OCI-LY7 (cell line): ENCODE measurements at regions not wholly inside any gene's neighbourhood (a gene's known extent, or its start where the extent isn't known, plus 50 kb on each side); places are given as distances from the start of the nearest gene placed in this dataset.
"Not testable (repeated sequence)": the region's sequence is repeated elsewhere in the genome, so short reads cannot be mapped to it uniquely, and the experiment has no call there.

Experiments
- BruUV-seq: library from RNA; stranded (reverse); fragments of 400-500 nt; replicated peaks from 2 replicates; lab custom pipeline; 2021; lab: Mats Ljungman, UMichigan
- CTCF ChIA-PET: fragments of 300-600 bp; sonication (Branson Sonifier 250); formaldehyde crosslinking; loops from one replicate; lab custom pipeline; 2022; ENCODE audit warnings: antibody characterized with exemption; ENCODE audit not compliant: unreplicated experiment; lab: Charles Lee
- POLR2A ChIA-PET: fragments of 300-600 bp; sonication (Branson Sonifier 250); formaldehyde crosslinking; loops from one replicate; lab custom pipeline; 2022; ENCODE audit warnings: antibody characterized with exemption; lab: Charles Lee
- DNase-seq: peaks from one replicate; pipeline ENCODE4 v3.0.0-alpha.2; 2015; ENCODE audit warnings: low spot score
- H2AFZ ChIP-seq: fragments of 200-600 bp; sonication (generic), shearing (Covaris generic); 2 replicates; pipeline ENCODE4 v1.6.1; 2014; ENCODE audit warnings: mild to moderate bottlenecking, antibody characterized with exemption, low read length, moderate library complexity
- H3K27ac ChIP-seq: fragments of 200-600 bp; sonication (generic); 2 replicates; pipeline ENCODE4 v1.5.1; 2014; ENCODE audit warnings: mixed run types, low read depth, mild to moderate bottlenecking, moderate library complexity, low read length, inconsistent platforms; ENCODE audit not compliant: poor library complexity, severe bottlenecking
- H3K36me3 ChIP-seq: fragments of 200-600 bp; sonication (generic); 2 replicates; pipeline ENCODE4 v1.6.1; 2014; ENCODE audit warnings: mild to moderate bottlenecking, antibody characterized with exemption, low read length, moderate library complexity, mixed read lengths; ENCODE audit not compliant: insufficient read depth
- H3K4me1 ChIP-seq: fragments of 200-600 bp; sonication (generic); 2 replicates; pipeline ENCODE4 v1.5.1; 2014; ENCODE audit warnings: mild to moderate bottlenecking, low read length; ENCODE audit not compliant: insufficient read depth, poor library complexity, severe bottlenecking
- H3K4me2 ChIP-seq: fragments of 200-600 bp; sonication (generic); 2 replicates; pipeline ENCODE4 v1.6.1; 2014; ENCODE audit warnings: mild to moderate bottlenecking, low read length
- H3K4me3 ChIP-seq: fragments of 200-600 bp; sonication (generic); 2 replicates; pipeline ENCODE4 v1.5.1; 2014; ENCODE audit warnings: mild to moderate bottlenecking, low read depth, low read length; ENCODE audit not compliant: poor library complexity, severe bottlenecking
- H3K79me2 ChIP-seq: fragments of 200-600 bp; sonication (generic); 2 replicates; pipeline ENCODE4 v1.6.1; 2016; ENCODE audit warnings: low read depth, mild to moderate bottlenecking, low read length, moderate library complexity, mixed read lengths; ENCODE audit not compliant: insufficient read depth
- H3K9me2 ChIP-seq: fragments of 200-600 bp; sonication (generic); 2 replicates; pipeline ENCODE4 v1.6.1; 2016; ENCODE audit warnings: mild to moderate bottlenecking, low read length, mixed read lengths; ENCODE audit not compliant: insufficient read depth
- H3K9me3 ChIP-seq: fragments of 200-600 bp; sonication (generic); 2 replicates; pipeline ENCODE4 v1.6.1; 2014; ENCODE audit warnings: mild to moderate bottlenecking, mixed run types, low read length, mixed read lengths
- H4K20me1 ChIP-seq: fragments of 200-600 bp; sonication (generic); 2 replicates; pipeline ENCODE4 v1.6.1; 2014; ENCODE audit warnings: mild to moderate bottlenecking, antibody characterized with exemption, low read length, moderate library complexity, mixed read lengths; ENCODE audit not compliant: insufficient read depth
- EZH2phosphoT487 ChIP-seq: fragments of 200-600 bp; sonication (generic); IDR thresholded peaks from 2 replicates; pipeline ENCODE4 v1.6.1; 2018; ENCODE audit warnings: low read depth, borderline replicate concordance, mild to moderate bottlenecking, mixed run types, antibody characterized with exemption, low read length, moderate library complexity, mixed read lengths
- intact Hi-C: fragments of 100-400 bp; cut with micrococcal nuclease; formaldehyde crosslinking; loops from one replicate; pipeline ENCODE4 v1.10.0; 2022; ENCODE audit not compliant: unreplicated experiment
- TF ChIP-seq, protein P1 (sequence below): fragments of 200-600 bp; sonication (generic); conservative IDR thresholded peaks from 2 replicates; pipeline ENCODE4 v1.5.1; 2014; ENCODE audit warnings: mild to moderate bottlenecking, antibody characterized with exemption, low read length, moderate library complexity, mixed read lengths

GRCh38 chr9:64130325-64130724 lies 1154.7 kb downstream of the FOXD4L5 start:
- CTCF ChIA-PET, H3K4me2 ChIP-seq, H3K36me3 ChIP-seq, H3K9me3 ChIP-seq, H3K4me1 ChIP-seq, DNase-seq, H2AFZ ChIP-seq, POLR2A ChIA-PET, H3K79me2 ChIP-seq, BruUV-seq, H3K9me2 ChIP-seq, H4K20me1 ChIP-seq, H3K27ac ChIP-seq, H3K4me3 ChIP-seq, intact Hi-C loops: not testable (repeated sequence)

GRCh38 chr9:64128572-64128971 lies 1156.4 kb downstream of the FOXD4L5 start:
- Histone ChIP-seq H3K4me3 (no peak overlapping the region), H3K79me2 (no peaks in the 10 kb centered on the region), H3K27ac (no peak overlapping the region), H3K4me1 (no peaks in the 10 kb centered on the region), H3K36me3 (no peaks in the 10 kb centered on the region), H3K9me3 (no peaks in the 10 kb centered on the region), H3K9me2 (no peaks in the 10 kb centered on the region), H3K4me2 (no peak overlapping the region), H4K20me1 (no peaks in the 10 kb centered on the region), H2AFZ (no peak overlapping the region)
- CTCF ChIA-PET: no interaction called here
- BruUV-seq: no TSS peak
- intact Hi-C loops: no loop called here
- TF ChIP-seq, protein P1, sequence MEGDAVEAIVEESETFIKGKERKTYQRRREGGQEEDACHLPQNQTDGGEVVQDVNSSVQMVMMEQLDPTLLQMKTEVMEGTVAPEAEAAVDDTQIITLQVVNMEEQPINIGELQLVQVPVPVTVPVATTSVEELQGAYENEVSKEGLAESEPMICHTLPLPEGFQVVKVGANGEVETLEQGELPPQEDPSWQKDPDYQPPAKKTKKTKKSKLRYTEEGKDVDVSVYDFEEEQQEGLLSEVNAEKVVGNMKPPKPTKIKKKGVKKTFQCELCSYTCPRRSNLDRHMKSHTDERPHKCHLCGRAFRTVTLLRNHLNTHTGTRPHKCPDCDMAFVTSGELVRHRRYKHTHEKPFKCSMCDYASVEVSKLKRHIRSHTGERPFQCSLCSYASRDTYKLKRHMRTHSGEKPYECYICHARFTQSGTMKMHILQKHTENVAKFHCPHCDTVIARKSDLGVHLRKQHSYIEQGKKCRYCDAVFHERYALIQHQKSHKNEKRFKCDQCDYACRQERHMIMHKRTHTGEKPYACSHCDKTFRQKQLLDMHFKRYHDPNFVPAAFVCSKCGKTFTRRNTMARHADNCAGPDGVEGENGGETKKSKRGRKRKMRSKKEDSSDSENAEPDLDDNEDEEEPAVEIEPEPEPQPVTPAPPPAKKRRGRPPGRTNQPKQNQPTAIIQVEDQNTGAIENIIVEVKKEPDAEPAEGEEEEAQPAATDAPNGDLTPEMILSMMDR: no peak
- no peak for TF ChIP-seq EZH2phosphoT487
- no peak for DNase-seq
- POLR2A ChIA-PET: no interaction called here

DNA sequence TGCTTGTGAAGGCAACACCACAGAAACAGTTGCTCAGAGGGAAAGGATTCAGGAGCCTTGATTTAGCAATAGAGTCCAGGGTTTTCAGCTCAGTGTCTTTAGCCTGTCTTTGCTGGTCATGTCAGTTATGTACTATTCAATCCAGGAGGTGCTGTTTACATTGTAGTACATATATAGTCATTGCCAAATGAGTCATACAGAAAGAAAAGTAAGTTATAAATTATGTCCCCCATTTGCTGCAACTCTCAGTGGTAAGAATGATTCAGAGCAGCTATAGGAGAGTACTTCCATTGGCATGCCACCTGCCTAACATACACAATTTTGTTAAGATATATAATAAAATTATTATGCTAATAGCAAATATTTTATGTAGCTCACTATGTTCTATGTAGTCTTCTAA lies 1163.4 kb downstream of the FOXD4L5 start:
- DNase-seq, H3K27ac ChIP-seq, H3K79me2 ChIP-seq, H2AFZ ChIP-seq, H3K9me3 ChIP-seq, H4K20me1 ChIP-seq, H3K36me3 ChIP-seq, BruUV-seq, POLR2A ChIA-PET, H3K4me3 ChIP-seq, H3K4me2 ChIP-seq, H3K4me1 ChIP-seq, intact Hi-C loops, CTCF ChIA-PET, H3K9me2 ChIP-seq: not testable (repeated sequence)

DNA sequence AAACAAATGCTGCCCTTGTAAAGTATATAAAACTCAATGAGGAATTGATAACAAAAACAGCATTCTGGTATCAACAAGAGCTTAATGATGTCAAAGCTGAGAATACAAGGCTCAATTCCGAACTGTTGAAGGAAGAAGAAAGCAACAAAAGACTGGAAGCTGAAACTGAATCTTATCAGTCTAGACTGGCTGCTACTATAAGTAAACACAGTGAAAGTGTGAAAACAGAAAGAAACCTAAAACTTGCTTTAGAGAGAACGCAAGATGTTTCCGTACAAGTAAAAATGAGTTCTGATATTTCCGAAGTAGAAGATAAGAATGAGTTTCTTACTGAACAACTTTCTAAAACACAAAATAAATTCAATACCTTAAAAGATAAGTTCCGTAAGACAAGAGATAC lies 1167.7 kb downstream of the FOXD4L5 start:
- H3K4me2 ChIP-seq, H4K20me1 ChIP-seq, H3K27ac ChIP-seq, H3K9me2 ChIP-seq, H3K4me1 ChIP-seq, H2AFZ ChIP-seq, BruUV-seq, H3K79me2 ChIP-seq, DNase-seq, H3K9me3 ChIP-seq, H3K4me3 ChIP-seq, intact Hi-C loops, CTCF ChIA-PET, H3K36me3 ChIP-seq: not testable (repeated sequence)
- POLR2A ChIA-PET: interaction anchor here (0.6 kb wide), 1 partner anchor 57 kb away, joined by 3 read pairs; no protein-coding TSS in a partner anchor

DNA sequence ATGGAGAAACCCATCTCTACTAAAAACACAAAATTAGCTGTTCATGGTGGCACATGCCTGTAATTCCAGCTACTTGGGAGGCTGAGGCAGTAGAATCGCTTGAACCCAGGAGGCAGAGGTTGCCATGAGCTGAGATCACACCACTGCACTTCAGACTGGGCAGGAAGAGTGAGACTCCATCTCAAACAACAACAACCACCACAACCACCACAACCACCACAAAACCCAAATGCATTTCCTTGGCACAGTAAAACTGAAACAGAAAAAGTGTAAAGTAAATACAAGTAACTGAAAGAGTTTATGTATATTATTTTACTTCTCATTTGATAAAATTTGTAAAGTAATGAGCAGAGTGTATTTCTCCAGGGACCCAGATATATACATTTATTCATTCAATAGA lies 1177.1 kb downstream of the FOXD4L5 start:
- CTCF ChIA-PET, H3K9me2 ChIP-seq, H3K36me3 ChIP-seq, H4K20me1 ChIP-seq, POLR2A ChIA-PET, H3K4me1 ChIP-seq, H3K27ac ChIP-seq, DNase-seq, H3K4me2 ChIP-seq, H3K4me3 ChIP-seq, BruUV-seq, intact Hi-C loops, H2AFZ ChIP-seq, H3K9me3 ChIP-seq, H3K79me2 ChIP-seq: not testable (repeated sequence)

- H4K20me1 ChIP-seq, H3K27ac ChIP-seq, BruUV-seq, CTCF ChIA-PET, H3K4me3 ChIP-seq, H3K9me2 ChIP-seq, POLR2A ChIA-PET, H3K36me3 ChIP-seq, H3K4me2 ChIP-seq, DNase-seq, H2AFZ ChIP-seq, H3K4me1 ChIP-seq, intact Hi-C loops, H3K9me3 ChIP-seq, H3K79me2 ChIP-seq: not testable (repeated sequence)
These were observed 1177.8 kb downstream of the FOXD4L5 start for GRCh38 chr9:64107211-64107610.
